ENCODE measurements at regions not wholly inside any gene's neighbourhood (a gene's known extent, or its start where the extent isn't known, plus 50 kb on each side); places are given as distances from the start of the nearest gene placed in this dataset.

GRCh38 chr3:154584041-154584440, 154.1 kb upstream of the GPR149 start:
- H3K27ac ChIP-seq, result no peak overlapping the region

DNA sequence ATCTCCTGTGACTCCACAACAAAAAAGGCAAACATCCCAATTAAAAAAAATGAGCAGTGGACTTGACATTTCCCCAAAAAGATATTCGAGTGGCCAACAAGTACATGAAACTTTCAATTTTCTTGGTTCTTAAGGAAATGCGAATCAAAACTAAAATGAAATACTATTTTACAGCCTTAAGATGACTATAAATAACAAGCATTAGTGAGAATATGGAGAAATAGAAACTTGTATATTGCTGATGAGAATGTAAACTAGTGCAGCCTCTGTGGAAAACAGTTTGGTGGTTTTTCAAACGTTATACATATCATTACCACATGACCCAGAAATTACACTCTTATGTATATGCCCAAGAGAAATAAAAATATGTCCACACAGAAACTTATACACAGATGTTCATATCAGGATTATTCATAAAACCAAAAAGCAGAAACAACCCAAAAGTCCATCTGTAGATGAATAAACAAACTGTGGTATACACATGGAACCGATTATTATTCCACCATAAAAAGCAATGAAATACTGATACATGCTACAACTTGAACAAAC, 153.2 kb upstream of the GPR149 start:
- no peaks in the 10 kb centered on the region for H3K36me3 ChIP-seq
- no peaks in the 10 kb centered on the region for H3K4me1 ChIP-seq (ENCODE audit: low read depth)
- TF ChIP-seq, protein P1, sequence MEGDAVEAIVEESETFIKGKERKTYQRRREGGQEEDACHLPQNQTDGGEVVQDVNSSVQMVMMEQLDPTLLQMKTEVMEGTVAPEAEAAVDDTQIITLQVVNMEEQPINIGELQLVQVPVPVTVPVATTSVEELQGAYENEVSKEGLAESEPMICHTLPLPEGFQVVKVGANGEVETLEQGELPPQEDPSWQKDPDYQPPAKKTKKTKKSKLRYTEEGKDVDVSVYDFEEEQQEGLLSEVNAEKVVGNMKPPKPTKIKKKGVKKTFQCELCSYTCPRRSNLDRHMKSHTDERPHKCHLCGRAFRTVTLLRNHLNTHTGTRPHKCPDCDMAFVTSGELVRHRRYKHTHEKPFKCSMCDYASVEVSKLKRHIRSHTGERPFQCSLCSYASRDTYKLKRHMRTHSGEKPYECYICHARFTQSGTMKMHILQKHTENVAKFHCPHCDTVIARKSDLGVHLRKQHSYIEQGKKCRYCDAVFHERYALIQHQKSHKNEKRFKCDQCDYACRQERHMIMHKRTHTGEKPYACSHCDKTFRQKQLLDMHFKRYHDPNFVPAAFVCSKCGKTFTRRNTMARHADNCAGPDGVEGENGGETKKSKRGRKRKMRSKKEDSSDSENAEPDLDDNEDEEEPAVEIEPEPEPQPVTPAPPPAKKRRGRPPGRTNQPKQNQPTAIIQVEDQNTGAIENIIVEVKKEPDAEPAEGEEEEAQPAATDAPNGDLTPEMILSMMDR (IDR thresholded peaks at IDR 0.05; ENCODE audit: low read depth, low read length), result no peak
- H3K9me3 ChIP-seq (ENCODE audit: low read depth), result no peaks in the 10 kb centered on the region
- H3K27me3 ChIP-seq, result no peaks in the 10 kb centered on the region
- no peak overlapping the region for H3K4me3 ChIP-seq
- H3K27ac ChIP-seq, result no peak overlapping the region
- DNase-seq (ENCODE audit: low read depth in 1 of 2, low spot score in 1 of 2), result no peak

More at GRCh38 chr3:154584041-154584440, 154.1 kb upstream of the GPR149 start:
- TF ChIP-seq, protein P1 (IDR thresholded peaks at IDR 0.05; ENCODE audit: low read depth, low read length), result no peak
- DNase-seq (ENCODE audit: low read depth in 1 of 2, low spot score in 1 of 2), result no peak
- Histone ChIP-seq H3K4me1 (ENCODE audit: low read depth) (no peaks in the 10 kb centered on the region), H3K9me3 (ENCODE audit: low read depth) (no peaks in the 10 kb centered on the region), H3K27me3 (no peaks in the 10 kb centered on the region), H3K4me3 (no peak overlapping the region), H3K36me3 (no peaks in the 10 kb centered on the region)

DNA sequence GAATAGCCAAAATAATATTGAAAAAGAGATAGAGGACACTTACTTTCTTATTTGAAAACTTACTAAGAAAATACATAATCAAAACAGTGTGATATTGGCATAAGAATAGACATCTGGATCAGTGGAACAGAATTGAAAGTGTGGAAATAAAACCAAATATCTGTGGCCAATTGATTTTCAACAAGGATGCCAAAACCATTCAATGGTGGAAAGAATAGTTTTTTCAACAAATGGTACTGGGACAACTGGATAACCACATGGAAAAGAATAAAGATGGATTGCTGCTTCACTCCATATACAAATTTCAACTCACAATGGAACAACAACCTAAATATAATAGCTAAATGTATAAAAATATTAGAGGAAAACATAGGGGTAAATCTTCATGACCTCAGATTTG, 152.5 kb upstream of the GPR149 start:
- Histone ChIP-seq H3K27ac (no peak overlapping the region), H3K4me1 (ENCODE audit: low read depth) (no peaks in the 10 kb centered on the region), H3K36me3 (no peaks in the 10 kb centered on the region), H3K4me3 (no peak overlapping the region), H3K9me3 (ENCODE audit: low read depth) (no peaks in the 10 kb centered on the region), H3K27me3 (no peaks in the 10 kb centered on the region)
- DNase-seq (ENCODE audit: low read depth in 1 of 2, low spot score in 1 of 2), result no peak
- TF ChIP-seq, protein P1 (IDR thresholded peaks at IDR 0.05; ENCODE audit: low read depth, low read length), result no peak

DNA sequence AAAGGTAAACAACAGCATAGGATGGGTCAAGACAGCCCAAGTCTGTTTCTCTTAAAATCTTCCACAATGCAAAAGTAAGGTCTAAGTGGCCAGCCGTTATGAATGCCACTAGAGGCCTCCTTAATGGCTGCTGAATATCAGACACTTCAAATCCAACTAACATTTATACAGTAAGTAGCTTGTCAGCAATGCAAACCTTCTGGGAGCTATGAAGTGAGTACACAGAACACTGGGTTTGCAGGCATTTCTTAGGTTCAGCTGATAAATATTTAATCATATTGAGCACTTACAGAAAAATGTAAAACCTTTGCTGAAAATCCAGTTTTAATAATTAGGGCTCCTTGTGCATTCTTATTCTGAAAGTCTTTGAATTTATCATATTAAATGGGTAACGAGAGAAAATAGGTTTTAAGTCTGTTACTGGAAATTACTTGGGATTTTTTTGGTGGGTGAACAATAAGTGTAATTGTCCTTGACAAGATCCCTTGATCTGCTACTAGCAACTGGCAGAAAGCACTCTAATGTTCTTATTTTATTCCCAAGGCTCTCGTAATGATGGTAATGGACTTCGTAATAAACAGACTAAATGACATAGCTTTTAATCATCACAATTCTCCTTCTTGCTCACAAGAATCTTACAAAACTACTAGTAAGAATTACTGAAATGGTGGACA, 141.7 kb upstream of the GPR149 start:
- no peak overlapping the region for H3K4me3 ChIP-seq
- H3K9me3 ChIP-seq (ENCODE audit: low read depth), result no peaks in the 10 kb centered on the region
- TF ChIP-seq, protein P1 (IDR thresholded peaks at IDR 0.05; ENCODE audit: low read depth, low read length), result no peak
- no peaks in the 10 kb centered on the region for H3K27me3 ChIP-seq
- no peaks in the 10 kb centered on the region for H3K36me3 ChIP-seq
- no peak for DNase-seq (ENCODE audit: low read depth in 1 of 2, low spot score in 1 of 2)
- H3K4me1 ChIP-seq (ENCODE audit: low read depth), result peaks cover 3% of the 10 kb centered on the region
- no peak overlapping the region for H3K27ac ChIP-seq

DNA sequence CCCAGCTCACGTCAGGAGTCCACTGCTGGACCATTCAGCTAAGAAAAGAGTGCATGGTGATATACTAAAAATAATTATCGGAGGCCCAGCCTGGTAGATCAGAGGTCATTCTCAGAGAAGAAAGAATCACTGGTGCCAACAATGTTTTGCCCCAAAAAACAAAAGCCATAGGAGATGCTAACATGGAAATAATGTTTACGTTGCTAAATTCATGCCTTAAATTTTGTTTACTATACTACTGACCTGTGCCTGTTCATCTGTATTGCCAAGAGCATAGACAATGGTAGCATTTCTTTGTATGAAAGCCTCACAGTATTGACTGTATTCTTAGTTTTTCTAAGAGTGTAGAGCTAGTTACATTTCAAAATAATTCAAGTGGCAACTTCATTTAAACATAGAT, 138.1 kb upstream of the GPR149 start:
- Histone ChIP-seq H3K4me1 (ENCODE audit: low read depth) (peaks cover 3% of the 10 kb centered on the region), H3K4me3 (no peak overlapping the region), H3K27me3 (no peaks in the 10 kb centered on the region), H3K9me3 (ENCODE audit: low read depth) (no peaks in the 10 kb centered on the region), H3K27ac (no peak overlapping the region), H3K36me3 (no peaks in the 10 kb centered on the region)
- TF ChIP-seq, protein P1 (IDR thresholded peaks at IDR 0.05; ENCODE audit: low read depth, low read length), result no peak
- DNase-seq (ENCODE audit: low read depth in 1 of 2, low spot score in 1 of 2), result no peak

Data from cardiac muscle cell (in vitro differentiated cells and primary cell).